Glutamatergic neuron (in vitro differentiated cells): ENCODE measurements at regions not wholly inside any gene's neighbourhood (a gene's known extent, or its start where the extent isn't known, plus 50 kb on each side); places are given as distances from the start of the nearest gene placed in this dataset.

Experiments
- DNase-seq: peaks from one replicate; pipeline ENCODE4 v3.0.0; 2022
- H3K27ac Mint-ChIP-seq: one replicate; pipeline ENCODE4 v1.8.0; 2020; ENCODE audit warnings: mild to moderate bottlenecking, mixed read lengths, inconsistent platforms; ENCODE audit not compliant: unreplicated experiment
- H3K27me3 Mint-ChIP-seq: one replicate; pipeline ENCODE4 v1.8.0; 2020; ENCODE audit warnings: mild to moderate bottlenecking, moderate library complexity, mixed read lengths, inconsistent platforms; ENCODE audit not compliant: unreplicated experiment
- H3K36me3 Mint-ChIP-seq: one replicate; pipeline ENCODE4 v1.8.0; 2020; ENCODE audit warnings: mild to moderate bottlenecking, mixed read lengths, inconsistent platforms; ENCODE audit not compliant: unreplicated experiment
- H3K4me1 Mint-ChIP-seq: one replicate; pipeline ENCODE4 v1.8.0; 2020; ENCODE audit warnings: mild to moderate bottlenecking, low read depth, mixed read lengths, inconsistent platforms; ENCODE audit not compliant: unreplicated experiment
- H3K4me3 Mint-ChIP-seq: one replicate; pipeline ENCODE4 v1.8.0; 2020; ENCODE audit warnings: mild to moderate bottlenecking, mixed read lengths, inconsistent platforms; ENCODE audit not compliant: unreplicated experiment
- H3K9me3 Mint-ChIP-seq: one replicate; pipeline ENCODE4 v1.8.0; 2020; ENCODE audit warnings: mild to moderate bottlenecking, moderate library complexity, mixed read lengths, inconsistent platforms; ENCODE audit not compliant: unreplicated experiment
- CTCF ChIP-seq: fragments of 200-600 bp; sonication (generic); IDR thresholded peaks from one replicate; pipeline ENCODE4 v1.5.0; 2021; ENCODE audit not compliant: partially characterized antibody, unreplicated experiment

- Mint-ChIP-seq H3K27ac (no peak overlapping the region), H3K27me3 (no peaks in the 10 kb centered on the region), H3K36me3 (no peaks in the 10 kb centered on the region), H3K9me3 (no peaks in the 10 kb centered on the region), H3K4me3 (no peak overlapping the region), H3K4me1 (no peaks in the 10 kb centered on the region)
- no peak for TF ChIP-seq CTCF
- DNase-seq, result no peak
Measured at GRCh38 chr1:238592621-238593020, 701.9 kb upstream of the ZP4 start.

- H3K27ac Mint-ChIP-seq, result no peak overlapping the region
- H3K27me3 Mint-ChIP-seq, result no peaks in the 10 kb centered on the region
- H3K9me3 Mint-ChIP-seq, result no peaks in the 10 kb centered on the region
- no peak for DNase-seq
- H3K36me3 Mint-ChIP-seq, result no peaks in the 10 kb centered on the region
- no peak overlapping the region for H3K4me3 Mint-ChIP-seq
- H3K4me1 Mint-ChIP-seq, result no peaks in the 10 kb centered on the region
- no peak for TF ChIP-seq CTCF
Measured at GRCh38 chr1:238589843-238590435, 699.2 kb upstream of the ZP4 start.

GRCh38 chr1:238582816-238583215 is 692.1 kb upstream of the ZP4 start:
- no peak for TF ChIP-seq CTCF
- Mint-ChIP-seq H3K4me1 (no peaks in the 10 kb centered on the region), H3K27ac (no peak overlapping the region), H3K36me3 (no peaks in the 10 kb centered on the region), H3K4me3 (no peak overlapping the region), H3K9me3 (peaks cover 1% of the 10 kb centered on the region), H3K27me3 (no peaks in the 10 kb centered on the region)
- no peak for DNase-seq

- Mint-ChIP-seq H3K27me3 (no peaks in the 10 kb centered on the region), H3K4me1 (no peaks in the 10 kb centered on the region), H3K4me3 (no peak overlapping the region), H3K9me3 (peaks cover 1% of the 10 kb centered on the region), H3K27ac (no peak overlapping the region), H3K36me3 (no peaks in the 10 kb centered on the region)
- TF ChIP-seq CTCF, result no peak
- no peak for DNase-seq
Measured at GRCh38 chr1:238581332-238581731, 690.6 kb upstream of the ZP4 start.

- TF ChIP-seq CTCF, result no peak
- DNase-seq, result no peak
- H3K9me3 Mint-ChIP-seq, result no peaks in the 10 kb centered on the region
- H3K36me3 Mint-ChIP-seq, result no peaks in the 10 kb centered on the region
- no peak overlapping the region for H3K27ac Mint-ChIP-seq
- H3K4me1 Mint-ChIP-seq, result no peaks in the 10 kb centered on the region
- no peak overlapping the region for H3K4me3 Mint-ChIP-seq
- no peaks in the 10 kb centered on the region for H3K27me3 Mint-ChIP-seq
Measured at GRCh38 chr1:238568735-238569134, 678.0 kb upstream of the ZP4 start.
